ENCODE measurements at regions not wholly inside any gene's neighbourhood (a gene's known extent, or its start where the extent isn't known, plus 50 kb on each side); places are given as distances from the start of the nearest gene placed in this dataset.

DNA sequence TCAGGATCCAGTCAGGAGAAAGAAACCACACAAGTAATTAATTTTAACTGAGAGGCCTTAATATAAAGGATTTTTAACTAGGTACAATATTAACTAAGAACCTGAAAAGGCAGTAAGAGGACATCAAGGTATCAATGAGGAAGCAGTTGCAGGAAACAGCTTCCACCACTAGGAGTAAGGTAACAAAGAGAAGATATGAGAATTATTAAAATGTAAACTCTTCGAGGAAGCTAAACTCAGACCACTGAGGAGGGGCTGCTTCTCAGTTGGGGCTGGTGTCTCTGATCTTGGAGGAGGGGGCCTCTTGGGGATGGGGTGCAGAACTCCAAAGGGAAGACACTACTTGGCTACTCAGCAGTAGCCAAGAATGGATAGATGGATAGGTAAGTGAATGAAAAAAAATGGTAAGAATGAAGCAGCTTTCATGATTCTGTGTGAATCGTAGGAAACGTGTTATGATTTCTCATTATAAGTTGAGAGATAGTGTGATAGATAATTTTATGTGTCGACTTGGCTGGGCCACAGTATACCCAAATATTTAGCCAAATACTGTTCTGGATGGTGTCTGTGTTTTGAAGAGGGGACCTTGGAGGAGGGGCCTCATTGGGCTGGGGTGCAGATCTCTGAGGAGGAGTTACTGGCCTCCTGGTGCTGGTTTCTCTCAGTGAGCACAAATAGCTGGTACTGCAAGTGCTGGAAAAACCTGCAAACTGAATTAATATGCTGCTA lies 547.7 kb upstream of the LRRTM1 start:
- TF ChIP-seq, protein P1, sequence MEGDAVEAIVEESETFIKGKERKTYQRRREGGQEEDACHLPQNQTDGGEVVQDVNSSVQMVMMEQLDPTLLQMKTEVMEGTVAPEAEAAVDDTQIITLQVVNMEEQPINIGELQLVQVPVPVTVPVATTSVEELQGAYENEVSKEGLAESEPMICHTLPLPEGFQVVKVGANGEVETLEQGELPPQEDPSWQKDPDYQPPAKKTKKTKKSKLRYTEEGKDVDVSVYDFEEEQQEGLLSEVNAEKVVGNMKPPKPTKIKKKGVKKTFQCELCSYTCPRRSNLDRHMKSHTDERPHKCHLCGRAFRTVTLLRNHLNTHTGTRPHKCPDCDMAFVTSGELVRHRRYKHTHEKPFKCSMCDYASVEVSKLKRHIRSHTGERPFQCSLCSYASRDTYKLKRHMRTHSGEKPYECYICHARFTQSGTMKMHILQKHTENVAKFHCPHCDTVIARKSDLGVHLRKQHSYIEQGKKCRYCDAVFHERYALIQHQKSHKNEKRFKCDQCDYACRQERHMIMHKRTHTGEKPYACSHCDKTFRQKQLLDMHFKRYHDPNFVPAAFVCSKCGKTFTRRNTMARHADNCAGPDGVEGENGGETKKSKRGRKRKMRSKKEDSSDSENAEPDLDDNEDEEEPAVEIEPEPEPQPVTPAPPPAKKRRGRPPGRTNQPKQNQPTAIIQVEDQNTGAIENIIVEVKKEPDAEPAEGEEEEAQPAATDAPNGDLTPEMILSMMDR (IDR thresholded peaks at IDR 0.05; ENCODE audit: low read depth, low read length, missing control alignments) = no peak
- H3K4me3 ChIP-seq (ENCODE audit: low read depth, low read length) = no peak overlapping the region
- DNase-seq (ENCODE audit: low read depth) = no peak

DNA sequence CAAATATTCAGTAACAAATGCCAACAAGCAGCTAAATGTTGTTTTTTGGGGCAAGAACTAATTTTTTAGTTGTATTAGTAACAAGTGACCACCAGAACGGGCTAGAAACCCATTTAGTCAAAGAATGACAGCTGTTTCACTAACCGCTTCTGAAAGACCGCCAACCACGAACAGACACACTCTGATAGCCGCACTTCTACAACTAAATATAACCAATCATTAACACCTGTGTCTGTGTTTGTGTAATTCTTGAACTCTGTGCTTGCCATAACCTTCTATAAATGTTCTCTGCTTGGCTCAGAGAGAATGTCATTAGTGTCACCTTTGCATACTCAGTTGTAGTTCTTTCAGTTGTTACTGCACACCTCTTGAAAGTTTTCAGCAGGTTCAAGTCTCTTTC lies 526.3 kb upstream of the LRRTM1 start:
- TF ChIP-seq, protein P1 (IDR thresholded peaks at IDR 0.05; ENCODE audit: low read depth, low read length, missing control alignments) = no peak
- no peak overlapping the region for H3K4me3 ChIP-seq (ENCODE audit: low read depth, low read length)
- no peak for DNase-seq (ENCODE audit: low read depth)

DNA sequence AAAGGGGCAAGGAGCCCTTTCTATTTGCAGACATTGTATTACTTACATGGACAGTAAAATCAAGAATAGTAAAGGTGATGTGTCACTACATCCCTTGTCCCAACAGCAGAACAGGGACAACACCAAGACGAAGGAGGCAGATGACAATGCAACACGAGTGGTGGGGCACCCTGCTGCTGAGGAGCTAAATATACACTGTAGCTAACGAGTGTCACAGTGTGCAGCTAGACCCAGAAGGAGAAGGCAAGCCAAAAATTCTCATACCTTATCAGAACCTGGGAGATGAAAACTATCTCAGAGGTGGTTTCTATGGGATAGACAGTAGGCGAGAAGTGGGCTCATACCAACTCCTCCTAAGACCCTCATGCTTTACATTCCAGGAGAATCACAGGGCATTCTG lies 518.4 kb upstream of the LRRTM1 start:
- DNase-seq (ENCODE audit: low read depth) = no peak
- H3K4me3 ChIP-seq (ENCODE audit: low read depth, low read length) = no peak overlapping the region
- TF ChIP-seq, protein P1 (IDR thresholded peaks at IDR 0.05; ENCODE audit: low read depth, low read length, missing control alignments) = no peak

DNA sequence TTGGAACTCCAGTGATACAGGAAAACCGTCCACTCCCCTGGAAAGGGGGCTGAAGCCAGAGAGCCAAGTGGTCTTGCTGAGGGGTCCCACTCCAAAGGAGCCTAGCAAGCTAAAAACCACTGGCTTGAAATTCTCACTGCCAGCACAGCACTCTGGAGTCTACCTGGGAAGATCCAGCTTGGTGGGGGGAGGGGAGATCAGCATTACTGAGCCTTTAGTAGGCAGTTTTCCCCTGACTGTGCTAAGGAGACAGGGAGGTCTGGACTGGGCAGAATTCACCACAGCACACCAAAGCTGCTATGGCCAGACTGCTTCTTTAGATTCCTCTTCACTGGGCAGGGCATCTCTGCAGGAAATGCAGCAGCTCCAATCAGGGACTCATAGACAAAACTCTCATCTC lies 510.7 kb upstream of the LRRTM1 start:
- H3K4me3 ChIP-seq (ENCODE audit: low read depth, low read length) = no peak overlapping the region
- TF ChIP-seq, protein P1 (IDR thresholded peaks at IDR 0.05; ENCODE audit: low read depth, low read length, missing control alignments) = no peak
- no peak for DNase-seq (ENCODE audit: low read depth)

DNA sequence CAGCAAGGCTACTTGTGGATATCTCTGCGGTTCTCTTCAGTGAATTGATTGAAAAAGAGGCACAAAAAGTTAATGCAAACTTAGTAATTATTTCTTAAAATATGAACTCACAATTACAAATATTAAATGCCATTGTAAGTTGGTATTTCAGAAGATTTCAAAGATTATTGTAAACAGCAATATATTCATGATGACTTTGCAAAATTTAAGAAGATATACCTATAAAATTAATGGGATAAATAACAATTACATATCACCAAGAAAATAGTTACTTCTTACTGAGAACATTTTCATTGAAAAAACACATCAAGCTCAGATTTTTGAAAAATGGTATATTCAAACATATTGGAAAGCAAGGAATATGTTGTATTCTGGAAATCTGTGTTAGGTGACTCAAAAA lies 482.0 kb upstream of the LRRTM1 start:
- H3K4me3 ChIP-seq (ENCODE audit: low read depth, low read length) = no peak overlapping the region
- TF ChIP-seq, protein P1 (IDR thresholded peaks at IDR 0.05; ENCODE audit: low read depth, low read length, missing control alignments) = no peak
- DNase-seq (ENCODE audit: low read depth) = no peak

DNA sequence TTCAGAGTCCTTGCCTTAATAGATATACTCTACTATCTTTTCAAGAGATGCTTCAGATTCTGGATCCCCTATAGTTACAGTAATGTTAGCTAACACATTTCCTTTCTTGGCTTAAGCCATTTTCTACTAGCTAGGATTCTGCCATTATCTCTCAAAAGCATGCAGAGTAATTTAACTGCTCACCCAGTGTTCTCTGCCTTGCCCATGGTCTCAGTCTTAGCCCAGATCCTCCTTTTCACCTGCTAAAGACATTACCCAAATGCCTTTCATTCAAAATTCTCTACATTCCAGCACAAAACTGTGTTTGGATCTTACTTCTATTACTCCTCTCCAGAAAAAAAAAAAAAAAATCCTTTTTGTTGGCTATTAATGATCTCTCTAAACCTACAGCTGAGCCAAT lies 474.2 kb upstream of the LRRTM1 start:
- no peak for DNase-seq (ENCODE audit: low read depth)
- H3K4me3 ChIP-seq (ENCODE audit: low read depth, low read length) = no peak overlapping the region
- TF ChIP-seq, protein P1 (IDR thresholded peaks at IDR 0.05; ENCODE audit: low read depth, low read length, missing control alignments) = no peak

DNA sequence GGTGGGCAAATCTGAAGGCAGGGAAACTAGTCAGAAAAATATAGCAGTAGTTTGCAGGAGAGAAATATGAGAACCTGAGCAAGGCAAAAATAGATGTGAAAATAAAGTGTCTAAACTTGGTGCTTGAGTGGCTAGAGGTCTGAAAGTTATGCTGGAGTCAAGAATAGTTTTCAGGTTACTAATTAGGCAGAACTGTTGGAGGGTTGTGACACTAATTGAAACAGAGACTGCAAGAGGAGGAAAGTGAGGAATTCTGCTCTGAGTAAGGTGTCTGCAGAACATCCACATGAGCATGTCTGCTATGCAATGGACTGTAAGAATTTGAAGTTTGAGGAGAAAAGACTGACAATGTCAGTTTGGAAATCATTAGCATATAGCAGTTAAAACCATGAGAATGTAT lies 444.0 kb upstream of the LRRTM1 start:
- H3K4me3 ChIP-seq (ENCODE audit: low read depth, low read length) = no peak overlapping the region
- TF ChIP-seq, protein P1 (IDR thresholded peaks at IDR 0.05; ENCODE audit: low read depth, low read length, missing control alignments) = no peak
- DNase-seq (ENCODE audit: low read depth) = no peak
